ENCODE measurements at regions not wholly inside any gene's neighbourhood (a gene's known extent, or its start where the extent isn't known, plus 50 kb on each side); places are given as distances from the start of the nearest gene placed in this dataset.

GRCh38 chr2:428591-428990 is 140.7 kb upstream of the ALKAL2 start:
- TF ChIP-seq POLR2AphosphoS5 (IDR thresholded peaks at IDR 0.05; ENCODE audit: low read depth, low read length) = no peak
- no peak for TF ChIP-seq REST (IDR thresholded peaks at IDR 0.05; ENCODE audit: insufficient read depth in 1 of 2, low read depth in 2 of 2, low read length in 2 of 2)
- TF ChIP-seq SIN3A (IDR thresholded peaks at IDR 0.05; ENCODE audit: borderline replicate concordance, insufficient read depth, low read length) = no peak
- no peak for TF ChIP-seq TAF1 (IDR thresholded peaks at IDR 0.05; ENCODE audit: borderline replicate concordance, insufficient read depth, low read length)
- no peak for TF ChIP-seq FOXP2 (optimal IDR thresholded peaks at IDR 0.05; ENCODE audit: borderline replicate concordance, extremely low read depth, extremely low read length, insufficient read depth)

Measured in PFSK-1 (cell line).